ENCODE measurements at regions not wholly inside any gene's neighbourhood (a gene's known extent, or its start where the extent isn't known, plus 50 kb on each side); places are given as distances from the start of the nearest gene placed in this dataset.
"Not testable (repeated sequence)": the region's sequence is repeated elsewhere in the genome, so short reads cannot be mapped to it uniquely, and the experiment has no call there.

- TF ChIP-seq EZH2 (IDR thresholded peaks at IDR 0.05); POLR2AphosphoS5 (IDR thresholded peaks at IDR 0.05; ENCODE audit: borderline replicate concordance, low read depth, low read length); FOXP2 (optimal IDR thresholded peaks at IDR 0.05; ENCODE audit: control extremely low read depth, extremely low read length, insufficient read depth): not testable (repeated sequence)
These were observed 56.4 kb upstream of the AUTS2 start for GRCh38 chr7:69541779-69542432.
